ENCODE measurements at regions not wholly inside any gene's neighbourhood (a gene's known extent, or its start where the extent isn't known, plus 50 kb on each side); places are given as distances from the start of the nearest gene placed in this dataset.

GRCh38 chr10:78819361-78820006 is 249.3 kb upstream of the ZMIZ1 start:
- DNase-seq = no peak

- DNase-seq = no peak
Observed at GRCh38 chr10:78820007-78820362, 248.8 kb upstream of the ZMIZ1 start.

GRCh38 chr10:78821052-78821451 is 247.7 kb upstream of the ZMIZ1 start:
- DNase-seq = no peak

- DNase-seq = no peak
Observed at GRCh38 chr10:78828647-78829539, 239.9 kb upstream of the ZMIZ1 start.

- DNase-seq = no peak
Observed at GRCh38 chr10:78829565-78829964, 239.2 kb upstream of the ZMIZ1 start.

- no peak for DNase-seq
Observed at GRCh38 chr10:78830062-78830975, 238.4 kb upstream of the ZMIZ1 start.

GRCh38 chr10:78830976-78831375 is 237.8 kb upstream of the ZMIZ1 start:
- no peak for DNase-seq

- no peak for DNase-seq
Observed at GRCh38 chr10:78831461-78831860, 237.3 kb upstream of the ZMIZ1 start.

- no peak for DNase-seq
Observed at GRCh38 chr10:78832281-78832680, 236.5 kb upstream of the ZMIZ1 start.

GRCh38 chr10:78838141-78838657 is 230.6 kb upstream of the ZMIZ1 start:
- DNase-seq = no peak

GRCh38 chr10:78843495-78843894 is 225.3 kb upstream of the ZMIZ1 start:
- no peak for DNase-seq

- no peak for DNase-seq
Observed at GRCh38 chr10:78844960-78845607, 223.7 kb upstream of the ZMIZ1 start.

GRCh38 chr10:78846071-78846470 is 222.7 kb upstream of the ZMIZ1 start:
- no peak for DNase-seq

- DNase-seq = no peak
Observed at GRCh38 chr10:78846760-78847159, 222.0 kb upstream of the ZMIZ1 start.

GRCh38 chr10:78847485-78847884 is 221.3 kb upstream of the ZMIZ1 start:
- DNase-seq = no peak

- DNase-seq = no peak
Observed at GRCh38 chr10:78849115-78849514, 219.7 kb upstream of the ZMIZ1 start.

- DNase-seq = no peak
Observed at GRCh38 chr10:78849731-78850130, 219.0 kb upstream of the ZMIZ1 start.

- no peak for DNase-seq
Observed at GRCh38 chr10:78850644-78851435, 217.9 kb upstream of the ZMIZ1 start.

GRCh38 chr10:78851647-78852046 is 217.1 kb upstream of the ZMIZ1 start:
- no peak for DNase-seq

GRCh38 chr10:78852466-78853240 is 216.1 kb upstream of the ZMIZ1 start:
- no peak for DNase-seq

- DNase-seq = no peak
Observed at GRCh38 chr10:78853864-78854263, 214.9 kb upstream of the ZMIZ1 start.

Measured in activated CD4-positive, alpha-beta T cell treated with anti-CD3 and anti-CD28 coated beads for 1 hour (primary cell).